Activated CD4-positive, alpha-beta T cell treated with anti-CD3 and anti-CD28 coated beads, Interleukin-2, amount 10 ng/mL, durations not matched to agents 7 days and 5 days (primary cell): ENCODE measurements at regions not wholly inside any gene's neighbourhood (a gene's known extent, or its start where the extent isn't known, plus 50 kb on each side); places are given as distances from the start of the nearest gene placed in this dataset.
"Not testable (repeated sequence)": the region's sequence is repeated elsewhere in the genome, so short reads cannot be mapped to it uniquely, and the experiment has no call there.

Experiments used
- CTCF ChIA-PET: fragments of 350-600 bp; sonication (Branson Sonifier 250); formaldehyde crosslinking; loops from one replicate; lab custom pipeline; 2021; ENCODE audit warnings: antibody characterized with exemption; lab: Charles Lee
- POLR2A ChIA-PET: fragments of 350-600 bp; sonication (Branson Sonifier 250); formaldehyde crosslinking; loops from one replicate; lab custom pipeline; 2021; ENCODE audit warnings: antibody characterized with exemption; lab: Charles Lee
- DNase-seq: peaks from one replicate; pipeline ENCODE4 v3.0.0-alpha.2; 2020
- H3K27ac Mint-ChIP-seq: one replicate; pipeline ENCODE4 v1.8.0; 2021; ENCODE audit warnings: mild to moderate bottlenecking, moderate library complexity, mixed read lengths
- H3K27me3 Mint-ChIP-seq: one replicate; pipeline ENCODE4 v1.8.0; 2021; ENCODE audit warnings: mixed read lengths
- H3K36me3 Mint-ChIP-seq: one replicate; pipeline ENCODE4 v1.8.0; 2021; ENCODE audit warnings: low read depth, mixed read lengths
- H3K4me1 Mint-ChIP-seq: one replicate; pipeline ENCODE4 v1.8.0; 2021; ENCODE audit warnings: mixed read lengths
- H3K4me3 Mint-ChIP-seq: one replicate; pipeline ENCODE4 v1.8.0; 2021; ENCODE audit warnings: mild to moderate bottlenecking, moderate library complexity, mixed read lengths
- H3K9me3 Mint-ChIP-seq: one replicate; pipeline ENCODE4 v1.8.0; 2021; ENCODE audit warnings: mixed read lengths

GRCh38 chr3:137568880-137569279, 195.2 kb upstream of the SOX14 start:
- POLR2A ChIA-PET: no interaction called here
- no peak overlapping the region for H3K27ac Mint-ChIP-seq
- H3K27me3 Mint-ChIP-seq: no peaks in the 10 kb centered on the region
- no peak for DNase-seq
- H3K4me3 Mint-ChIP-seq: no peak overlapping the region
- no peaks in the 10 kb centered on the region for H3K4me1 Mint-ChIP-seq
- CTCF ChIA-PET: no interaction called here
- H3K9me3 Mint-ChIP-seq: peaks cover 3% of the 10 kb centered on the region
- H3K36me3 Mint-ChIP-seq: no peaks in the 10 kb centered on the region

GRCh38 chr3:137572931-137573330, 191.2 kb upstream of the SOX14 start:
- H3K36me3 Mint-ChIP-seq: no peaks in the 10 kb centered on the region
- H3K27me3 Mint-ChIP-seq: no peaks in the 10 kb centered on the region
- ChIA-PET CTCF (no interaction called here), POLR2A (no interaction called here)
- DNase-seq: no peak
- H3K4me3 Mint-ChIP-seq: no peak overlapping the region
- H3K27ac Mint-ChIP-seq: no peak overlapping the region
- H3K4me1 Mint-ChIP-seq: no peaks in the 10 kb centered on the region
- H3K9me3 Mint-ChIP-seq: no peaks in the 10 kb centered on the region

- Mint-ChIP-seq H3K27me3 (no peaks in the 10 kb centered on the region), H3K4me3 (no peak overlapping the region), H3K27ac (no peak overlapping the region), H3K4me1 (no peaks in the 10 kb centered on the region), H3K36me3 (no peaks in the 10 kb centered on the region), H3K9me3 (no peaks in the 10 kb centered on the region)
- no peak for DNase-seq
- ChIA-PET CTCF (no interaction called here), POLR2A (no interaction called here)
These were observed 181.6 kb upstream of the SOX14 start for GRCh38 chr3:137582484-137582883.

- no peak for DNase-seq
- Mint-ChIP-seq H3K27ac (no peak overlapping the region), H3K27me3 (no peaks in the 10 kb centered on the region), H3K4me1 (no peaks in the 10 kb centered on the region), H3K36me3 (no peaks in the 10 kb centered on the region), H3K4me3 (no peak overlapping the region), H3K9me3 (no peaks in the 10 kb centered on the region)
- CTCF ChIA-PET: no interaction called here
- POLR2A ChIA-PET: no interaction called here
These were observed 180.9 kb upstream of the SOX14 start for GRCh38 chr3:137583256-137583655.

GRCh38 chr3:137588871-137589270, 175.2 kb upstream of the SOX14 start:
- Mint-ChIP-seq H3K27me3 (no peaks in the 10 kb centered on the region), H3K36me3 (no peaks in the 10 kb centered on the region), H3K4me3 (no peak overlapping the region), H3K9me3 (no peaks in the 10 kb centered on the region), H3K4me1 (no peaks in the 10 kb centered on the region), H3K27ac (no peak overlapping the region)
- POLR2A ChIA-PET: no interaction called here
- CTCF ChIA-PET: no interaction called here
- no peak for DNase-seq

GRCh38 chr3:137595415-137595814, 168.7 kb upstream of the SOX14 start:
- H3K4me1 Mint-ChIP-seq, H3K4me3 Mint-ChIP-seq, H3K27me3 Mint-ChIP-seq, CTCF ChIA-PET, H3K9me3 Mint-ChIP-seq, H3K27ac Mint-ChIP-seq, POLR2A ChIA-PET, H3K36me3 Mint-ChIP-seq, DNase-seq: not testable (repeated sequence)

- Mint-ChIP-seq H3K36me3 (no peaks in the 10 kb centered on the region), H3K4me3 (no peak overlapping the region), H3K27ac (no peak overlapping the region), H3K4me1 (no peaks in the 10 kb centered on the region), H3K9me3 (no peaks in the 10 kb centered on the region), H3K27me3 (no peaks in the 10 kb centered on the region)
- CTCF ChIA-PET: no interaction called here
- no peak for DNase-seq
- POLR2A ChIA-PET: no interaction called here
These were observed 153.4 kb upstream of the SOX14 start for GRCh38 chr3:137610723-137611122.

GRCh38 chr3:137612291-137612690, 151.8 kb upstream of the SOX14 start:
- Mint-ChIP-seq H3K4me1 (no peaks in the 10 kb centered on the region), H3K36me3 (no peaks in the 10 kb centered on the region), H3K9me3 (no peaks in the 10 kb centered on the region), H3K4me3 (no peak overlapping the region), H3K27me3 (no peaks in the 10 kb centered on the region), H3K27ac (no peak overlapping the region)
- ChIA-PET CTCF (no interaction called here), POLR2A (no interaction called here)
- no peak for DNase-seq

- Mint-ChIP-seq H3K9me3 (no peaks in the 10 kb centered on the region), H3K27ac (no peak overlapping the region), H3K36me3 (no peaks in the 10 kb centered on the region), H3K4me3 (no peak overlapping the region), H3K27me3 (no peaks in the 10 kb centered on the region), H3K4me1 (no peaks in the 10 kb centered on the region)
- POLR2A ChIA-PET: no interaction called here
- no peak for DNase-seq
- CTCF ChIA-PET: no interaction called here
These were observed 148.3 kb upstream of the SOX14 start for GRCh38 chr3:137615659-137616418.

GRCh38 chr3:137641879-137642704, 122.0 kb upstream of the SOX14 start:
- Mint-ChIP-seq H3K36me3 (no peaks in the 10 kb centered on the region), H3K27ac (no peak overlapping the region), H3K4me3 (no peak overlapping the region), H3K9me3 (peaks cover 2% of the 10 kb centered on the region), H3K4me1 (no peaks in the 10 kb centered on the region), H3K27me3 (peaks cover 13% of the 10 kb centered on the region)
- POLR2A ChIA-PET: no interaction called here
- CTCF ChIA-PET: no interaction called here
- DNase-seq: no peak

GRCh38 chr3:137642831-137643230, 121.3 kb upstream of the SOX14 start:
- no peaks in the 10 kb centered on the region for H3K4me1 Mint-ChIP-seq
- H3K27me3 Mint-ChIP-seq: peaks cover 13% of the 10 kb centered on the region
- ChIA-PET POLR2A (no interaction called here), CTCF (no interaction called here)
- no peak overlapping the region for H3K4me3 Mint-ChIP-seq
- H3K36me3 Mint-ChIP-seq: no peaks in the 10 kb centered on the region
- H3K27ac Mint-ChIP-seq: no peak overlapping the region
- peaks cover 2% of the 10 kb centered on the region for H3K9me3 Mint-ChIP-seq
- no peak for DNase-seq

- Mint-ChIP-seq H3K27ac (no peak overlapping the region), H3K4me1 (no peaks in the 10 kb centered on the region)
- CTCF ChIA-PET: no interaction called here
These were observed 116.9 kb upstream of the SOX14 start for GRCh38 chr3:137647179-137647578.

GRCh38 chr3:137669519-137670060, 94.5 kb upstream of the SOX14 start:
- DNase-seq: no peak
- no peaks in the 10 kb centered on the region for H3K9me3 Mint-ChIP-seq
- no peaks in the 10 kb centered on the region for H3K4me1 Mint-ChIP-seq
- no peak overlapping the region for H3K27ac Mint-ChIP-seq
- H3K27me3 Mint-ChIP-seq: no peaks in the 10 kb centered on the region
- no peaks in the 10 kb centered on the region for H3K36me3 Mint-ChIP-seq
- ChIA-PET POLR2A (no interaction called here), CTCF (no interaction called here)
- no peak overlapping the region for H3K4me3 Mint-ChIP-seq

More at GRCh38 chr3:137647179-137647578, 116.9 kb upstream of the SOX14 start:
- POLR2A ChIA-PET: no interaction called here
- no peak for DNase-seq
- H3K4me3 Mint-ChIP-seq: no peak overlapping the region
- no peaks in the 10 kb centered on the region for H3K36me3 Mint-ChIP-seq
- peaks cover 10% of the 10 kb centered on the region for H3K27me3 Mint-ChIP-seq
- no peaks in the 10 kb centered on the region for H3K9me3 Mint-ChIP-seq
